ENCODE measurements at regions not wholly inside any gene's neighbourhood (a gene's known extent, or its start where the extent isn't known, plus 50 kb on each side); places are given as distances from the start of the nearest gene placed in this dataset.
"Not testable (repeated sequence)": the region's sequence is repeated elsewhere in the genome, so short reads cannot be mapped to it uniquely, and the experiment has no call there.

- FAIRE-seq = no peak
Observed at GRCh38 chr4:43089730-43090129, 197.2 kb downstream of the GRXCR1 start.

- no peak for FAIRE-seq
Observed at GRCh38 chr4:43103048-43103447, 210.5 kb downstream of the GRXCR1 start.

- no peak for FAIRE-seq
Observed at GRCh38 chr4:43112139-43112538, 219.6 kb downstream of the GRXCR1 start.

GRCh38 chr4:43113196-43113595 is 220.7 kb downstream of the GRXCR1 start:
- no peak for FAIRE-seq

GRCh38 chr4:43126595-43126994 is 234.1 kb downstream of the GRXCR1 start:
- FAIRE-seq = no peak

- no peak for FAIRE-seq
Observed at GRCh38 chr4:43130228-43131021, 237.9 kb downstream of the GRXCR1 start.

- peak; percentile 95 for FAIRE-seq
Observed at GRCh38 chr4:43132010-43132582, 239.6 kb downstream of the GRXCR1 start.

GRCh38 chr4:43133566-43133965 is 241.1 kb downstream of the GRXCR1 start:
- FAIRE-seq = no peak

GRCh38 chr4:43136752-43137151 is 244.2 kb downstream of the GRXCR1 start:
- no peak for FAIRE-seq

GRCh38 chr4:43146198-43146597 is 253.7 kb downstream of the GRXCR1 start:
- no peak for FAIRE-seq

GRCh38 chr4:43148481-43148880 is 256.0 kb downstream of the GRXCR1 start:
- FAIRE-seq = no peak

- FAIRE-seq = no peak
Observed at GRCh38 chr4:43163101-43163792, 270.7 kb downstream of the GRXCR1 start.

- FAIRE-seq = no peak
Observed at GRCh38 chr4:43189741-43190140, 297.2 kb downstream of the GRXCR1 start.

- not testable (repeated sequence) for FAIRE-seq
Observed at GRCh38 chr4:43212576-43212975, 320.1 kb downstream of the GRXCR1 start.

GRCh38 chr4:43223820-43224219 is 331.3 kb downstream of the GRXCR1 start:
- FAIRE-seq = no peak

GRCh38 chr4:43224559-43224958 is 332.0 kb downstream of the GRXCR1 start:
- FAIRE-seq = no peak

- FAIRE-seq = no peak
Observed at GRCh38 chr4:43233321-43233720, 340.8 kb downstream of the GRXCR1 start.

GRCh38 chr4:43234626-43235415 is 342.3 kb downstream of the GRXCR1 start:
- no peak for FAIRE-seq

GRCh38 chr4:43238008-43238407 is 345.5 kb downstream of the GRXCR1 start:
- no peak for FAIRE-seq

- no peak for FAIRE-seq
Observed at GRCh38 chr4:43238585-43238984, 346.1 kb downstream of the GRXCR1 start.

- FAIRE-seq = no peak
Observed at GRCh38 chr4:43241104-43241503, 348.6 kb downstream of the GRXCR1 start.

- no peak for FAIRE-seq
Observed at GRCh38 chr4:43242606-43243005, 350.1 kb downstream of the GRXCR1 start.

GRCh38 chr4:43243433-43244116 is 351.1 kb downstream of the GRXCR1 start:
- FAIRE-seq = no peak
